Fibroblast of mammary gland (primary cell): ENCODE measurements at regions not wholly inside any gene's neighbourhood (a gene's known extent, or its start where the extent isn't known, plus 50 kb on each side); places are given as distances from the start of the nearest gene placed in this dataset.

Source experiments
- DNase-seq: peaks from one replicate; pipeline ENCODE4 v3.0.0-alpha.2; 2010; ENCODE audit warnings: low read depth
- H3K4me3 ChIP-seq: 2 replicates; pipeline ENCODE4 v1.5.1; 2011; ENCODE audit warnings: low read depth, mild to moderate bottlenecking, low read length, moderate library complexity; ENCODE audit not compliant: control insufficient read depth
- TF ChIP-seq, protein P1 (sequence below): conservative IDR thresholded peaks from 2 replicates; pipeline ENCODE4 v1.5.1; 2011; ENCODE audit warnings: low read depth, low read length, inconsistent platforms; ENCODE audit not compliant: control insufficient read depth, insufficient read depth

DNA sequence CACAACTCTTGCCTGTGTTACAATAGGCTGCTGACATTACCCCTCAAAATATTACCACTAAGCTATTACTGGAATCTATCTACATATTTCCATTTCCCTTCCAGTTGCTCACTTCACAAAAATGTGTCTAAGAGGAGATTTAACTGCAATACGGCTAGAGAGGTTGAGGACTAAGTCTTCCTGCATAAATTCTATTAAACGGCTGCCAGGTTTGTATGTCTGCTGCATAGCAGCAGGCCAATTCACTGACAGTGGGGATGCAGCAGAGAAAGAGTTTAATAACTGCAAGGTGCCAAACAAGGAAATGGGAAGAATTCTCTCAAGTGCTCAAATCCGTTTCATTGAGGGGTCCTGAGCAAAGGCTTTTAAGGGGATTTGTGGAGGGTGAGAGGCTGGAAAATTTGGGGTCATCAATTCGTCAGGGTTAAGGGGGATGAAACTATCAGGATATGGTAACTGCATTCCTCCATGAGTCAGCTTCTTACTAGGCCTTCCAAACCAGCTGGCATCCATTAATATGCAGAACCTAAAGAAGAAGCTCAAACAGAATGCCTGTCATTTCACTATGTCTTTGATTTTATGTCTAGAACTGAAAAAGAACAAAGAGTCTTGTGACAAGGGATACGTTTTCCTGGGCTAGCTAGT lies 675.6 kb downstream of the TBL1XR1 start:
- DNase-seq = peak; percentile 56
- TF ChIP-seq, protein P1, sequence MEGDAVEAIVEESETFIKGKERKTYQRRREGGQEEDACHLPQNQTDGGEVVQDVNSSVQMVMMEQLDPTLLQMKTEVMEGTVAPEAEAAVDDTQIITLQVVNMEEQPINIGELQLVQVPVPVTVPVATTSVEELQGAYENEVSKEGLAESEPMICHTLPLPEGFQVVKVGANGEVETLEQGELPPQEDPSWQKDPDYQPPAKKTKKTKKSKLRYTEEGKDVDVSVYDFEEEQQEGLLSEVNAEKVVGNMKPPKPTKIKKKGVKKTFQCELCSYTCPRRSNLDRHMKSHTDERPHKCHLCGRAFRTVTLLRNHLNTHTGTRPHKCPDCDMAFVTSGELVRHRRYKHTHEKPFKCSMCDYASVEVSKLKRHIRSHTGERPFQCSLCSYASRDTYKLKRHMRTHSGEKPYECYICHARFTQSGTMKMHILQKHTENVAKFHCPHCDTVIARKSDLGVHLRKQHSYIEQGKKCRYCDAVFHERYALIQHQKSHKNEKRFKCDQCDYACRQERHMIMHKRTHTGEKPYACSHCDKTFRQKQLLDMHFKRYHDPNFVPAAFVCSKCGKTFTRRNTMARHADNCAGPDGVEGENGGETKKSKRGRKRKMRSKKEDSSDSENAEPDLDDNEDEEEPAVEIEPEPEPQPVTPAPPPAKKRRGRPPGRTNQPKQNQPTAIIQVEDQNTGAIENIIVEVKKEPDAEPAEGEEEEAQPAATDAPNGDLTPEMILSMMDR = no peak
- H3K4me3 ChIP-seq = no peak overlapping the region

- TF ChIP-seq, protein P1 = peak; percentile 57
- DNase-seq = peak; percentile 58
Observed at GRCh38 chr3:176514297-176514696, 683.0 kb downstream of the TBL1XR1 start.

GRCh38 chr3:176513604-176514003 lies 683.7 kb downstream of the TBL1XR1 start:
- H3K4me3 ChIP-seq = no peak overlapping the region
- TF ChIP-seq, protein P1 = no peak
- DNase-seq = peak; percentile 6

More at GRCh38 chr3:176514297-176514696, 683.0 kb downstream of the TBL1XR1 start:
- H3K4me3 ChIP-seq = no peak overlapping the region

DNA sequence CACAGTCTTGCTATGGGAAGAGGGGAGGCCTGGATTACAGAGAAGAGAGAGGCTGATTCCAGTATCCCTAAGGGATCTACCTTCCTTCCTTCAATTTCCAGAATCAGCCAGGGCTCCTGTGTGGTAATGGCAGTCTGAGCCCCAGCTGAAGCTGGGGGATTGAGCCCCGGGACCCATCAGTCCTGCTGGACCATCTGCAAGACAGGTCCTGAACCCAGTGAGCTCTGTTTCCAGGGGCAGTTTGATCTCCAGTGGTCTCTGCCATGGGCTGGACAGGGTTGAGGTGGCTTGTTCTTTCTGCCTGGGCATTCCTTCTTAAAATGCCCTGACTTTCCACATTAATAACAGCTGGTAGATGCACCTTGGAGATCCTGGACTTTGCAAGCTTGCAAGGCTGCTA lies 685.2 kb downstream of the TBL1XR1 start:
- H3K4me3 ChIP-seq = no peak overlapping the region
- DNase-seq = no peak
- TF ChIP-seq, protein P1 = no peak

- H3K4me3 ChIP-seq = no peak overlapping the region
- no peak for DNase-seq
- TF ChIP-seq, protein P1 = no peak
Observed at GRCh38 chr3:176510097-176510496, 687.2 kb downstream of the TBL1XR1 start.

- TF ChIP-seq, protein P1 = no peak
- DNase-seq = no peak
- no peak overlapping the region for H3K4me3 ChIP-seq
Observed at GRCh38 chr3:176505878-176506621, 691.2 kb downstream of the TBL1XR1 start.
